C4-2B (cell line): ENCODE measurements at regions not wholly inside any gene's neighbourhood (a gene's known extent, or its start where the extent isn't known, plus 50 kb on each side); places are given as distances from the start of the nearest gene placed in this dataset.

Experiments used
- H3K27ac ChIP-seq: fragments of 450-650 bp; 2 replicates; pipeline ENCODE4 v1.5.1; 2017
- ZFX ChIP-seq: fragments of 450-650 bp; IDR thresholded peaks from 2 replicates; pipeline ENCODE4 v1.6.1; 2017
- TF ChIP-seq, protein P1 (sequence below): fragments of 450-650 bp; conservative IDR thresholded peaks from 2 replicates; pipeline ENCODE4 v1.5.1; 2017; ENCODE audit warnings: mild to moderate bottlenecking

DNA sequence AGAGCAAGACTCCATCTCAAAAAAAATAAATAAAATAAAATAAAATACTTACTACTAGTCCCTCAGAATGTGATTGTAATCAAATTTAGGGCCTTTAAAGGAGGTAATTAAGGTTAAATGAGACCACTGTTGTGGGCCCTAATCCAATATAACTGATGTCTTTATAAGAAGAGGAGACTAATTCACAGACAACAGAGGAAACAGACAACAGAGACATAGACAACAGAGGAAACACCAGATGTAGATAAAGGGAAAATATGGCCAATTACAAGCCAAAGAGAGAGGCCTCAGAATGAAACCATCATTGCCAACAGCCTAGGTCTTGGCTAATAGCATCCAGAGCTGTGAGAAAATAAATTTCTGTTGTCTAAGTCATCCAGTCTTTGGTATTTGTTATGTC is 669.0 kb upstream of the FOXG1 start:
- TF ChIP-seq ZFX = no peak
- H3K27ac ChIP-seq = no peak overlapping the region

DNA sequence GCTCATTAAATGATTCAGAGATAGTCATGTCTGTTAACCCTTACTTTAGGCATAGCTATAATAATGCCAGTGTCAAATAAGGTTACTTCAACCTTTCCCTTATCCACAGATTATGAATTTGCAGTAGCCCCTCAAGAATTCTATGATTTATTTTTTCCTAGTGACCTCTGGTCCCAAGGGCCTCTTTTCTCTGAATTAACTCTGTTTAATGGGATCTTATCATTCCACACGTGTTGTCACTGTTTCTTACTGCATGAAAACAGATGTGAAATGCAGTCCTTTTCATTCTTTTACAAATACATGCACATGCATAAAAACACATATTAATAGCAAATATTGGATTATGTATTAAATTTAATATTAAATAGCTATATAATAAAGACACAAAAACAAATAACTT is 667.7 kb upstream of the FOXG1 start:
- no peak overlapping the region for H3K27ac ChIP-seq
- no peak for TF ChIP-seq ZFX
- TF ChIP-seq, protein P1, sequence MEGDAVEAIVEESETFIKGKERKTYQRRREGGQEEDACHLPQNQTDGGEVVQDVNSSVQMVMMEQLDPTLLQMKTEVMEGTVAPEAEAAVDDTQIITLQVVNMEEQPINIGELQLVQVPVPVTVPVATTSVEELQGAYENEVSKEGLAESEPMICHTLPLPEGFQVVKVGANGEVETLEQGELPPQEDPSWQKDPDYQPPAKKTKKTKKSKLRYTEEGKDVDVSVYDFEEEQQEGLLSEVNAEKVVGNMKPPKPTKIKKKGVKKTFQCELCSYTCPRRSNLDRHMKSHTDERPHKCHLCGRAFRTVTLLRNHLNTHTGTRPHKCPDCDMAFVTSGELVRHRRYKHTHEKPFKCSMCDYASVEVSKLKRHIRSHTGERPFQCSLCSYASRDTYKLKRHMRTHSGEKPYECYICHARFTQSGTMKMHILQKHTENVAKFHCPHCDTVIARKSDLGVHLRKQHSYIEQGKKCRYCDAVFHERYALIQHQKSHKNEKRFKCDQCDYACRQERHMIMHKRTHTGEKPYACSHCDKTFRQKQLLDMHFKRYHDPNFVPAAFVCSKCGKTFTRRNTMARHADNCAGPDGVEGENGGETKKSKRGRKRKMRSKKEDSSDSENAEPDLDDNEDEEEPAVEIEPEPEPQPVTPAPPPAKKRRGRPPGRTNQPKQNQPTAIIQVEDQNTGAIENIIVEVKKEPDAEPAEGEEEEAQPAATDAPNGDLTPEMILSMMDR = no peak

DNA sequence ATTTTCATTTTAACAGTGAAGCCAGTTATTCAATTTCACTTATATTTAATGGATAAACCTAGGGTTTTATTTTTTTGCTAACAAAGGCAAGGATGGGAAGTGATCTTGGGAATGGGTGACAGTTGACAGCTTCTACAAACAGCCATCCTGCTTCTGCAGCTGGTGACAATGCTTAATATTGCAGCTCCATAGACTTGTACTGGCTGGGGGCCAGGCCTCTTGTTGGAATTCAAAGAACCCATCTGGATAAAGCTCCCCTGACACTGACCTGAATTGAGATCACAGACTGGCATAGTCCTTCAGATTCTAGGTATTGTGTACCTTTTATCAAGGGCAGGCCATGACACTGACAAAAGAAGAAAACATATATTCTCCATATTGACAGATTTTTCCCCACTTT is 664.6 kb upstream of the FOXG1 start:
- TF ChIP-seq ZFX = no peak
- TF ChIP-seq, protein P1 = no peak
- H3K27ac ChIP-seq = no peak overlapping the region

DNA sequence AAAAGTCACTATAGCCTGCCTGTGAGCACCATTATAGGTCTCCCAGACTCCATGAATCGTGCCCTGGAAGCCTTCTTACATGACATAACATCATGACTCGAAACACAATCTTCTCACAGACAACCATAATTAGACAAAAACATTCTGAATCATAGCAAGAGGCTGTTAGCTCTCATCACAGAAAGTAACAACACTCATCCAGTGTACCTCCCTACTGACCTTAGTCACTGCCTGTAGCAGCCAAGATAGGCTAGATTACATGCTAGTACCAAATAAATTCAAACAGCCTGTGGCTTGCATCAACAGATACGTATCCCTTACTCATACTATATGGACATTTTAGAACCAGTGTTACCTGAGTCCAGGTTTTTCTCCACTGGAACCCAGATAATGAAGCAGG is 663.8 kb upstream of the FOXG1 start:
- H3K27ac ChIP-seq = no peak overlapping the region
- TF ChIP-seq ZFX = no peak
- TF ChIP-seq, protein P1 = no peak

DNA sequence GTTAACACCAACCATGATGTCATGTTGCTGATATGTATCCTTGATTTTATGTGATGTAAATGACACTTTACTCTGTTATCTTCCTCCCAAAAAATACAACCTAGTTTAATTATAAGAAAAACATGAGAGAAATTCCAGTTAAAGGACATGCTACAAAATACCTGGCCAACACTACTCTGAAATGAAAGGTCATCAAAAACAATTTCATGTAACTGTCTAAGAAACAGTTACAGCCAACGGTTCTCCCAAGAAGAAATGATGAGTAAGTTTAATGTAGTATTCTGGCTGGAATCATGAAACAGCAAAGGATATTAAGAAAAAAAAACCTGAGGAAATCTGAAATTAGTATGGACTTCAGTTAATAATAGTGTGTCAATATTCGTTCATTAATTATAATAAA is 653.3 kb upstream of the FOXG1 start:
- no peak for TF ChIP-seq ZFX
- TF ChIP-seq, protein P1 = no peak

DNA sequence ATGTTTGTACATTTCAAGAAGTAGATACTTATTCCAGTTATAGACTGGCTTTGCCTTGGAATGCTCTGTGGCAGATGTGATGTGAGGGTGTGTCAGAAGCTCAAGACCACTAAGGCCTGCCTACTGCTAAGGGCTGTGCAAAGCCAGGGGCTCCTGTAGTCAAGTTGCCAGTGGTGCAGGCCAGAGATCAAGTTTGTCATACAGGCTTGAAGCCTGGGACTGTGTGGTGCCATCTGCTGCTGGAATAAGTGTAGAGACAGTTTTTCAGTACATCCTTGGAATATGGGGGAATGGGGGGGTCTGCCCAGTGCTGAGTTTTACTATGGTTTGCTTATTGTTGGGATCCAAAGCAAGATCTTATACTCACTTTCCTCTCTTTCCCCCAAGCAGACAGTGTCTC is 649.9 kb upstream of the FOXG1 start:
- no peak for TF ChIP-seq ZFX
- TF ChIP-seq, protein P1 = no peak
- no peak overlapping the region for H3K27ac ChIP-seq

More for the DNA sequence above, 653.3 kb upstream of the FOXG1 start:
- no peak overlapping the region for H3K27ac ChIP-seq

DNA sequence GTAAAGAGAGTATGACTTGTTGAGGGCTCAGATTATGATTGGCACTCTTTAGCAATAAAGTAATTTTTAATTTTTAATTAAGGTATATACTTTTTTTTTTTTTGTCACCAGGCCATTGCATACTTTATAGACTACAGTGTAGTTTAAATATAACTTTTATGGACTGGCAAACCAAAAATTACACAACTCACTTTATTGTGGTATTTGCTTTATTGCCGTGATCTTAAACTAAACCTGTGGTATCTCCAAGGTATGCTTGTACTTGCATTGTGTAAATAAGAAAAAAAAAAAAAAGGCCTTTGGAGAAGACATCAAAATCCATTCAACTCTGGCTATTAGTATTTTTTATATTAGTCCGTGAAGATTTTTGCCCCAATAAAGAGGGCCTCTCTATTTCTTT is 646.7 kb upstream of the FOXG1 start:
- no peak overlapping the region for H3K27ac ChIP-seq
- no peak for TF ChIP-seq ZFX
- TF ChIP-seq, protein P1 = no peak

DNA sequence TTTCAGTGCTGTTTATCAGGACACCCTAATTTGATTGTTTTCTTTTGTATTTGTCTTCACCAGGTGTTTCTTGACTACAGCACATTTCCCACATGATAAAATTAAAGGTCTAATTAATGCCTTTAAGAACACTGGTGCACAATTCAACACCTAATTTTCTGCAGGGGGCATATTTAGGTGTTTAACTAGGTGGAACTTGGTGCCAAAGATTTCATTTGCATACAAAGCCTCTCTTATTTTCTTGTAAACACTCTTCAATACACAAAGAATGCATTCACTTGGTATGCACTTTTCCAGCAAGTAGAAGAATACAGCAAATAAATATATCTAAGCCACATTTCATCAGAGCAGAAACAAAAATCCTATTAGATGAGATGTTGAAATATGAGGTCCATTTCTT is 646.2 kb upstream of the FOXG1 start:
- TF ChIP-seq, protein P1 = no peak
- TF ChIP-seq ZFX = no peak
- H3K27ac ChIP-seq = no peak overlapping the region
